AG04449 (cell line): ENCODE measurements at regions not wholly inside any gene's neighbourhood (a gene's known extent, or its start where the extent isn't known, plus 50 kb on each side); places are given as distances from the start of the nearest gene placed in this dataset.

Experiments used
- CTCF ChIA-PET: fragments of 350-600 bp; formaldehyde crosslinking; extraction: SDS; loops from one replicate; lab custom pipeline; 2021; ENCODE audit warnings: antibody characterized with exemption; lab: Yijun Ruan, JAX
- POLR2A ChIA-PET: fragments of 400-600, 350-600 bp; formaldehyde crosslinking; extraction: SDS; loops from one replicate; lab custom pipeline; 2020; ENCODE audit warnings: antibody characterized with exemption, inconsistent platforms; lab: Yijun Ruan, JAX
- DNase-seq: peaks from one replicate; pipeline ENCODE4 v3.0.0-alpha.2; 2010; ENCODE audit warnings: low read depth, low spot score
- H3K4me3 ChIP-seq: 2 replicates; pipeline ENCODE4 v1.5.1; 2011; ENCODE audit warnings: low read depth, mild to moderate bottlenecking, control low read depth, low read length
- TF ChIP-seq, protein P1 (sequence below): IDR thresholded peaks from one replicate; pipeline ENCODE4 v1.5.1; 2011; ENCODE audit warnings: mild to moderate bottlenecking, moderate library complexity, low read length, control low read depth, inconsistent platforms; ENCODE audit not compliant: insufficient read depth; ENCODE audit errors: missing control alignments

DNA sequence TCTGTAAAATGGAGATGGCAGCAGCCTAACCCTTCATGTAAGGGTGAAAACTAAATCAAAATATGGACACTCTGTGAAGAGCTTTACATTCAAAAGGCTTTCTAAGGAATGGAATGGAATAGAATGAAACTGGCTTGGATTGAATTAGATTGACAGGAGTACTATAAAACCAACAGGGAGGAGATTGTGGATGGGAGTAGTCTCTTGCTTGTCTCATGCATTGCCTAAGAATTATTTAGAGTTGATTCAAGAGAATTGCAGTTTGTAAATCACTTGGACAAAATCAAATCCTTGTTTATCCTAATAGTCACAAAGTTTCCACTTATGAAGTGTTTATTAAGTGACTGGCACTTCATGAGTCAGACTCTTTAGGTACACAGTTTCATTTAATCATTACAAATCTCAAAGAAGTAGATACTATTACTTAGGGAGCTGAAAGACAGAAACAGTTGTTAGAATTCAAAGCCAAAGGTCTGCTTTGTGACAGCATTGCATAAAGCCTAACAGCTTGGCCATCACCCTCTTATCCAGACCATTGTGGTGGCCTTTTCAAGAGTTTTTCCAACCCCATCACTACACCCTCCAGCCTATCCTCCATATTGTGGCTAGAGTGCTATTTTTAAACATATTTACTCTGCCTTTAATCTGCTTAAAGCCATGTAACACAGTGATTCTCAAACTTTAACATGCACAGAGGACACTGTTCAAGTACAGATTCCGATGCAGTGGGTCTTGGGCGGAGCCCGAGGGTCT, 91.9 kb upstream of the GHITM start:
- H3K4me3 ChIP-seq, result no peak overlapping the region
- DNase-seq, result no peak
- TF ChIP-seq, protein P1, sequence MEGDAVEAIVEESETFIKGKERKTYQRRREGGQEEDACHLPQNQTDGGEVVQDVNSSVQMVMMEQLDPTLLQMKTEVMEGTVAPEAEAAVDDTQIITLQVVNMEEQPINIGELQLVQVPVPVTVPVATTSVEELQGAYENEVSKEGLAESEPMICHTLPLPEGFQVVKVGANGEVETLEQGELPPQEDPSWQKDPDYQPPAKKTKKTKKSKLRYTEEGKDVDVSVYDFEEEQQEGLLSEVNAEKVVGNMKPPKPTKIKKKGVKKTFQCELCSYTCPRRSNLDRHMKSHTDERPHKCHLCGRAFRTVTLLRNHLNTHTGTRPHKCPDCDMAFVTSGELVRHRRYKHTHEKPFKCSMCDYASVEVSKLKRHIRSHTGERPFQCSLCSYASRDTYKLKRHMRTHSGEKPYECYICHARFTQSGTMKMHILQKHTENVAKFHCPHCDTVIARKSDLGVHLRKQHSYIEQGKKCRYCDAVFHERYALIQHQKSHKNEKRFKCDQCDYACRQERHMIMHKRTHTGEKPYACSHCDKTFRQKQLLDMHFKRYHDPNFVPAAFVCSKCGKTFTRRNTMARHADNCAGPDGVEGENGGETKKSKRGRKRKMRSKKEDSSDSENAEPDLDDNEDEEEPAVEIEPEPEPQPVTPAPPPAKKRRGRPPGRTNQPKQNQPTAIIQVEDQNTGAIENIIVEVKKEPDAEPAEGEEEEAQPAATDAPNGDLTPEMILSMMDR, result no peak
- CTCF ChIA-PET, result no interaction called here
- POLR2A ChIA-PET, result no interaction called here

DNA sequence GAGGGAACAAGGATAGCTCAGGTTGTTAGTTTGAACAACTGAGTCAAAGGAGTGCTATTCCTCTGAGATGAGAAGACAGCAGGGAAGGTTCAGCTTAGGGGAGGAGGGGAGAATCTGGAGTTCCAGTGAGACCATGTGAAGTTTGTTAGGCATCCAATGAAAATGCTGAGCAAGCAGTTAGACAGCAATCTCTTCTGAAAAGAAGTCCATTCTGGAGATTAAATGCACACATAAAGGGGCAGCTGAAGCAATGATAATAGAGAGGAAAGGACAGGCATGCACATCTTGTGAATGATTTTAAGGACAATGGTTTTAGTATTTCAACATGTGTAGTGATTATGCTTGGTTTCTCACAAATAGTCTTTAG, 89.7 kb upstream of the GHITM start:
- H3K4me3 ChIP-seq, result no peak overlapping the region
- ChIA-PET CTCF (no interaction called here), POLR2A (no interaction called here)
- TF ChIP-seq, protein P1, result no peak
- DNase-seq, result no peak

DNA sequence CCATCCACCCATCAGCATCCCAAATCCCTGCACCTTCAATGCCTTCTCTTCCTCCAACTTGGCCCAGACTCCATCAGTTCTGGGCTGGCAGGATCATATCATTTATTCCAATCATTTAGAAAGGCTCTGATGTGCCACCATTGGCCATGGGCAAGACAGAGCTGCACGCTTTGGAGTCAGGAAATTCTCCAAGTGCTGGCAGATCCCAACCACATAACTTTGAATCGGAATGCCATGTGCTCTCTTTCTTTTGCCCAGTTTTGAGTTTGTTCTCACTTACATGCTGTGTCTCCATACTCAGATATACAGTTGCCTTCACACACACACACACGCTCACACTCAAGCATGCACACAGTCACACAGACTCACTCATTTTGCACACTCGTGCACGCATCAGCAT, 85.7 kb upstream of the GHITM start:
- DNase-seq, result no peak
- ChIA-PET POLR2A (interaction anchor here (0.6 kb wide), 1 partner anchor 188 kb away, joined by 3 read pairs; no protein-coding TSS in a partner anchor), CTCF (no interaction called here)
- H3K4me3 ChIP-seq, result no peak overlapping the region
- TF ChIP-seq, protein P1, result no peak

DNA sequence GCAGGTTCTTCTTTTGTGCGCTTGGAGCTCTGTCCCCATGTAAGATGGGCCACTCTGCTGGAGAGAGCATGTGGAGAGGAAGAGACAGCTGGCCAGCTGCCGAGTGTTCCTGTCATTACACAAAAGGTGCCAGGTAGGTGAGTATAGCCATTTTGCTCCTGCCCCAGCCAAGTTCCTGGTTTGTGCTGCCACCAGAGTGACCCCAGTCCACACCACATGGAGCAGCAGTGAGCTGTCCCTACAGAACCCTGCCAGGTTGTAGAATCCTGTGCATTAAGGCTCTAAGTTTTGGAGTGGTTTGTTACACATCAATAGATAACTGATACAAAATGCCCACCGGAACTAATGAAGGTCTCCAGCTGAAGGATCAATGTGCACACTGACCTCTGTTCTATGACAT, 84.6 kb upstream of the GHITM start:
- no peak overlapping the region for H3K4me3 ChIP-seq
- DNase-seq, result no peak
- POLR2A ChIA-PET, result no interaction called here
- CTCF ChIA-PET, result no interaction called here
- TF ChIP-seq, protein P1, result no peak

DNA sequence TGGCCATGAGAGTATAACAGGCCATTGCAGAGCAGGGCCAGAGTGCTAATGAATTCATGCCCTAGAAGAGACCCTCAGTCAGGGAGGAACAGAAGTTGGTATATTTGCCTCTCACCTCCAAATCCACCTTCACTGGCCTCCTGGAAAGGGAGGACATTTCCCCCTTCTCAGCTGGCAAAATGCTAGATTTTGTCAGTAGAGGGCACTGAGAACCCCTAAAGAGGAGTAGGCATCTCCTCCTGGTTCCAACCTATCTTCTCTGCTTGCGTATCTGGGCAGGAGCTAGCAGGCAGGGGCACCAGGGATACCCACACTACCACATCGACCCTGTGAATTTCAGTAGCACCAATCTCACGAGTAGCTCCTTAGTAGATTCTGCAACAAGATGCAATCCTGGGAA, 79.8 kb upstream of the GHITM start:
- ChIA-PET POLR2A (no interaction called here), CTCF (interaction anchor here (0.9 to 1.2 kb wide), 5 partner anchors 16 to 43 kb away, joined by 3 to 4 read pairs (median 3); no protein-coding TSS in a partner anchor)
- DNase-seq, result no peak
- TF ChIP-seq, protein P1, result no peak
- H3K4me3 ChIP-seq, result no peak overlapping the region

DNA sequence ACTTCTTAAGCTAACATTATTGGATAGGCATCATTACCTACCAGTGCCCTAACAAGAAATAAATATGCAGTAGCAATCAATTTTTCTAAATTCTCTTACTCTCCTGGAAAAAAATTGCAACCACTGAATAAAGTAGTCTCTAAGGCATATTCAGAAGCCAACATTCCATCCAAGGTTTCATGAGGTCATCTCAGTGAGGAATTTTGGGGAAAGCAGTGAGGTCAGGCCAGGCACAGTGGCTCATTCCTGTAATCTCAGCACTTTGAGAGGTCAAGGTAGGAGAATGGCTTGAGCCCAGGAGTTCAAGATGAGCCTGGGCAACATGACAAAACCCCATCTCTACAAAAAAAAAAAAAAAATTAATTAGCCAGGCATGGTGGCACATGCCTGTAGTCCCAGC, 75.9 kb upstream of the GHITM start:
- TF ChIP-seq, protein P1, result no peak
- POLR2A ChIA-PET, result no interaction called here
- DNase-seq, result no peak
- no peak overlapping the region for H3K4me3 ChIP-seq
- CTCF ChIA-PET, result no interaction called here
